ENCODE measurements at regions not wholly inside any gene's neighbourhood (a gene's known extent, or its start where the extent isn't known, plus 50 kb on each side); places are given as distances from the start of the nearest gene placed in this dataset.

DNA sequence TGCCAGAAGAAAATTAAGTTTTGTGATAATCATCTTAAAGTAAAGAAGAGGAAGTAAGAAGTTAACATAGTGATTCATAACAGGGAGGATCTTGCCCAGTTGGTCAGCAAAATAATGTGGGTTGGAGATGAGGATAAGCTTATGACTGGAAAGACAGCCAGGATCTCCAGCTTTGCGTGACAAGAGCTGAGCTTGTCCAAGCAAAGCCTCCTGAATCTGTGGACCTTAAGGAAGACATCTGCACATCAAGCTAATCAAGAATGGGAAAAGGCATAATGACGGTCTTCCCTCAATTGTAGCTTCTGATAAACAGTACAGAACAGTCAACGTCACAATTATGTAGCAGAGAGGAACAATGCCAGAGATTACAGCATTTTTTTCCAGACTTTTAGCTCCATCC lies 744.7 kb upstream of the GOT2 start:
- TF ChIP-seq, protein P1, sequence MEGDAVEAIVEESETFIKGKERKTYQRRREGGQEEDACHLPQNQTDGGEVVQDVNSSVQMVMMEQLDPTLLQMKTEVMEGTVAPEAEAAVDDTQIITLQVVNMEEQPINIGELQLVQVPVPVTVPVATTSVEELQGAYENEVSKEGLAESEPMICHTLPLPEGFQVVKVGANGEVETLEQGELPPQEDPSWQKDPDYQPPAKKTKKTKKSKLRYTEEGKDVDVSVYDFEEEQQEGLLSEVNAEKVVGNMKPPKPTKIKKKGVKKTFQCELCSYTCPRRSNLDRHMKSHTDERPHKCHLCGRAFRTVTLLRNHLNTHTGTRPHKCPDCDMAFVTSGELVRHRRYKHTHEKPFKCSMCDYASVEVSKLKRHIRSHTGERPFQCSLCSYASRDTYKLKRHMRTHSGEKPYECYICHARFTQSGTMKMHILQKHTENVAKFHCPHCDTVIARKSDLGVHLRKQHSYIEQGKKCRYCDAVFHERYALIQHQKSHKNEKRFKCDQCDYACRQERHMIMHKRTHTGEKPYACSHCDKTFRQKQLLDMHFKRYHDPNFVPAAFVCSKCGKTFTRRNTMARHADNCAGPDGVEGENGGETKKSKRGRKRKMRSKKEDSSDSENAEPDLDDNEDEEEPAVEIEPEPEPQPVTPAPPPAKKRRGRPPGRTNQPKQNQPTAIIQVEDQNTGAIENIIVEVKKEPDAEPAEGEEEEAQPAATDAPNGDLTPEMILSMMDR (IDR thresholded peaks at IDR 0.05), result no peak
- TF ChIP-seq EP300 (IDR thresholded peaks at IDR 0.05) (no peak), POLR2A (IDR thresholded peaks at IDR 0.05) (no peak), POLR2AphosphoS5 (IDR thresholded peaks at IDR 0.05) (no peak)
